ENCODE measurements at regions not wholly inside any gene's neighbourhood (a gene's known extent, or its start where the extent isn't known, plus 50 kb on each side); places are given as distances from the start of the nearest gene placed in this dataset.

- Histone ChIP-seq H3K4me3 (ENCODE audit: low read length in 3 of 3) (no peak overlapping the region), H3K9me3 (ENCODE audit: control insufficient read depth in 2 of 3, insufficient read depth in 1 of 3, low read length in 3 of 3) (no peaks in the 10 kb centered on the region), H3K4me1 (ENCODE audit: control insufficient read depth in 2 of 3, insufficient read depth in 2 of 3, low read depth in 1 of 3, low read length in 3 of 3) (peaks cover 0 to 4% (median 0%) of the 10 kb centered on the region in 3 donors), H3K9ac (ENCODE audit: low read length in 3 of 3) (no peak overlapping the region), H3K27ac (ENCODE audit: low read depth in 2 of 2, low read length in 2 of 2) (no peak overlapping the region), H3K27me3 (ENCODE audit: control insufficient read depth, insufficient read depth, low read length) (no peaks in the 10 kb centered on the region), H3K36me3 (ENCODE audit: control insufficient read depth in 2 of 3, insufficient read depth in 3 of 3, low read length in 3 of 3) (no peaks in the 10 kb centered on the region)
- intact Hi-C loops (cut with DNase I), result no loop called here
- no peak for TF ChIP-seq CTCF (IDR thresholded peaks at IDR 0.05; ENCODE audit: borderline replicate concordance, extremely low read depth, insufficient read depth)
- FAIRE-seq (no peak), DNase-seq (no peak)
These were observed 255.1 kb downstream of the GBA3 start for GRCh38 chr4:22947851-22948250.

GRCh38 chr4:22942920-22943559 lies 250.3 kb downstream of the GBA3 start:
- no peak for DNase-seq
- H3K36me3 ChIP-seq (ENCODE audit: control insufficient read depth in 2 of 3, insufficient read depth in 3 of 3, low read length in 3 of 3), result no peaks in the 10 kb centered on the region
- H3K4me1 ChIP-seq (ENCODE audit: control insufficient read depth in 2 of 3, insufficient read depth in 2 of 3, low read depth in 1 of 3, low read length in 3 of 3), result peaks cover 0 to 4% (median 0%) of the 10 kb centered on the region in 3 donors
- no peak overlapping the region for H3K4me3 ChIP-seq (ENCODE audit: low read length in 3 of 3)
- no peak overlapping the region for H3K9ac ChIP-seq (ENCODE audit: low read length in 3 of 3)
- no peaks in the 10 kb centered on the region for H3K9me3 ChIP-seq (ENCODE audit: control insufficient read depth in 2 of 3, insufficient read depth in 1 of 3, low read length in 3 of 3)
- H3K27me3 ChIP-seq (ENCODE audit: control insufficient read depth, insufficient read depth, low read length), result no peaks in the 10 kb centered on the region
- no peak overlapping the region for H3K27ac ChIP-seq (ENCODE audit: low read depth in 2 of 2, low read length in 2 of 2)
- no peak for FAIRE-seq
- intact Hi-C loops (cut with DNase I), result no loop called here
- TF ChIP-seq CTCF (IDR thresholded peaks at IDR 0.05; ENCODE audit: borderline replicate concordance, extremely low read depth, insufficient read depth), result no peak

- DNase-seq, result peak in 3 of 5 donors; percentile 12 to 29 (median 16)
- intact Hi-C loops (cut with DNase I), result no loop called here
These were observed 249.1 kb downstream of the GBA3 start for GRCh38 chr4:22941688-22942375.

More at GRCh38 chr4:22941688-22942375, 249.1 kb downstream of the GBA3 start:
- Histone ChIP-seq H3K27ac (ENCODE audit: low read depth in 2 of 2, low read length in 2 of 2) (no peak overlapping the region), H3K4me1 (ENCODE audit: control insufficient read depth in 2 of 3, insufficient read depth in 2 of 3, low read depth in 1 of 3, low read length in 3 of 3) (peaks cover 0 to 4% (median 0%) of the 10 kb centered on the region in 3 donors), H3K9me3 (ENCODE audit: control insufficient read depth in 2 of 3, insufficient read depth in 1 of 3, low read length in 3 of 3) (no peaks in the 10 kb centered on the region), H3K9ac (ENCODE audit: low read length in 3 of 3) (no peak overlapping the region), H3K36me3 (ENCODE audit: control insufficient read depth in 2 of 3, insufficient read depth in 3 of 3, low read length in 3 of 3) (no peaks in the 10 kb centered on the region), H3K27me3 (ENCODE audit: control insufficient read depth, insufficient read depth, low read length) (no peaks in the 10 kb centered on the region), H3K4me3 (ENCODE audit: low read length in 3 of 3) (no peak overlapping the region)
- FAIRE-seq, result no peak
- TF ChIP-seq CTCF (IDR thresholded peaks at IDR 0.05; ENCODE audit: borderline replicate concordance, extremely low read depth, insufficient read depth), result no peak
